Cardiac fibroblast (primary cell): ENCODE measurements at regions not wholly inside any gene's neighbourhood (a gene's known extent, or its start where the extent isn't known, plus 50 kb on each side); places are given as distances from the start of the nearest gene placed in this dataset.

Source experiments
- DNase-seq, 2 donors: peaks; one replicate each; pipeline versions ENCODE4 v3.0.0 to v3.0.0-alpha.2; 2010; ENCODE audit warnings: low read depth in 2 of 2
- H3K4me3 ChIP-seq, 2 donors: replicated peaks in 1 of 2; 1 replicate in 1 of 2; 2 replicates in 1 of 2; pipeline ENCODE4 v1.5.1; 2011; ENCODE audit warnings: low read depth in 2 of 2, low read length in 2 of 2, mild to moderate bottlenecking in 2 of 2, moderate library complexity in 1 of 2
- TF ChIP-seq, protein P1 (sequence below): IDR thresholded peaks from one replicate; pipeline ENCODE4 v1.5.1; 2011; ENCODE audit warnings: low read depth, mild to moderate bottlenecking, low read length, inconsistent platforms

DNA sequence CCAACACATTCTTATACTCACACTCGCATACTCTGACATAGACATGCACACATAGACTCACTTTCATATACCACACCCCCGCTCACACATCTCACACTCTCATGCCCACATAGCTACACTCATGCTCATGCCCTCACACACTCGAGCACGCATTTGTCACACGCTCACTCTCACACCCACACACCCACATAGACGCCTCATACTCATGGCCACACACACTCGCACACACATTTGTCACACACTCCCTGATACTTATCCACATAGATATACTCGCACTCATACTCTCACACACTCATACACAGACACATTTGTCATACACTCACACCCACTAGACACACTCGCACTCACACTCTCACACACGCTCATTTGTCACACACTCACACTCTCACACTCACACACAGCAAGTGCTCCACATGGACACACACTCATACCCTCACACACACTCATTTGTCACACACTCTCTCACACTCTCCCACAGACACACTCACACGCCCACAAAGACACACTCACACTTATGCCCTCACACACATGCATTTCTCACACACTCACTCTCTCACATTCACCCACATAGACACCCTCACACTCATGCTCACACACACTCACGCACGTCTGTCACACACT is 50.9 kb downstream of the TNP1 start:
- no peak overlapping the region for H3K4me3 ChIP-seq
- no peak for DNase-seq
- TF ChIP-seq, protein P1, sequence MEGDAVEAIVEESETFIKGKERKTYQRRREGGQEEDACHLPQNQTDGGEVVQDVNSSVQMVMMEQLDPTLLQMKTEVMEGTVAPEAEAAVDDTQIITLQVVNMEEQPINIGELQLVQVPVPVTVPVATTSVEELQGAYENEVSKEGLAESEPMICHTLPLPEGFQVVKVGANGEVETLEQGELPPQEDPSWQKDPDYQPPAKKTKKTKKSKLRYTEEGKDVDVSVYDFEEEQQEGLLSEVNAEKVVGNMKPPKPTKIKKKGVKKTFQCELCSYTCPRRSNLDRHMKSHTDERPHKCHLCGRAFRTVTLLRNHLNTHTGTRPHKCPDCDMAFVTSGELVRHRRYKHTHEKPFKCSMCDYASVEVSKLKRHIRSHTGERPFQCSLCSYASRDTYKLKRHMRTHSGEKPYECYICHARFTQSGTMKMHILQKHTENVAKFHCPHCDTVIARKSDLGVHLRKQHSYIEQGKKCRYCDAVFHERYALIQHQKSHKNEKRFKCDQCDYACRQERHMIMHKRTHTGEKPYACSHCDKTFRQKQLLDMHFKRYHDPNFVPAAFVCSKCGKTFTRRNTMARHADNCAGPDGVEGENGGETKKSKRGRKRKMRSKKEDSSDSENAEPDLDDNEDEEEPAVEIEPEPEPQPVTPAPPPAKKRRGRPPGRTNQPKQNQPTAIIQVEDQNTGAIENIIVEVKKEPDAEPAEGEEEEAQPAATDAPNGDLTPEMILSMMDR, result no peak

DNA sequence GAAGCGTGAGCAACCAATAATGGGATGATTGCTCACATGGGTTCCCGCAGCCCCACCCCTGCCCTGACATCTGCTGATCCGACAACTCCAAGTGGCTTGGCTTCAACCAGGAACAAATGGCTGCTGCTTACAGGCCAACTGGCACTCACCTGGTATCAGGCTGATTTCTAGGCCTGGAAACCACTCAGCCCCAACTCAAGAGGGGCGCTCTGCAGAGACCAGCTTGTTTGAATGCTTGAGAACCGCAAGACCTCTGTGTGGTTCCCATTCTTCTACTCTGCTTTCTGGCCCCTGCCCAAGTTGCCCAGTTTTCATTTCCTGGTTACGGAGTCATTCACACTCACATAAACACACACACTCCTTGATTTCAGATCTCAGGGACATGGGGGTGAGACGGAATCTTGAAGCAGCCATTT is 52.0 kb downstream of the TNP1 start:
- DNase-seq, result peak; percentile 8 to 12
- TF ChIP-seq, protein P1, result no peak
- no peak overlapping the region for H3K4me3 ChIP-seq

DNA sequence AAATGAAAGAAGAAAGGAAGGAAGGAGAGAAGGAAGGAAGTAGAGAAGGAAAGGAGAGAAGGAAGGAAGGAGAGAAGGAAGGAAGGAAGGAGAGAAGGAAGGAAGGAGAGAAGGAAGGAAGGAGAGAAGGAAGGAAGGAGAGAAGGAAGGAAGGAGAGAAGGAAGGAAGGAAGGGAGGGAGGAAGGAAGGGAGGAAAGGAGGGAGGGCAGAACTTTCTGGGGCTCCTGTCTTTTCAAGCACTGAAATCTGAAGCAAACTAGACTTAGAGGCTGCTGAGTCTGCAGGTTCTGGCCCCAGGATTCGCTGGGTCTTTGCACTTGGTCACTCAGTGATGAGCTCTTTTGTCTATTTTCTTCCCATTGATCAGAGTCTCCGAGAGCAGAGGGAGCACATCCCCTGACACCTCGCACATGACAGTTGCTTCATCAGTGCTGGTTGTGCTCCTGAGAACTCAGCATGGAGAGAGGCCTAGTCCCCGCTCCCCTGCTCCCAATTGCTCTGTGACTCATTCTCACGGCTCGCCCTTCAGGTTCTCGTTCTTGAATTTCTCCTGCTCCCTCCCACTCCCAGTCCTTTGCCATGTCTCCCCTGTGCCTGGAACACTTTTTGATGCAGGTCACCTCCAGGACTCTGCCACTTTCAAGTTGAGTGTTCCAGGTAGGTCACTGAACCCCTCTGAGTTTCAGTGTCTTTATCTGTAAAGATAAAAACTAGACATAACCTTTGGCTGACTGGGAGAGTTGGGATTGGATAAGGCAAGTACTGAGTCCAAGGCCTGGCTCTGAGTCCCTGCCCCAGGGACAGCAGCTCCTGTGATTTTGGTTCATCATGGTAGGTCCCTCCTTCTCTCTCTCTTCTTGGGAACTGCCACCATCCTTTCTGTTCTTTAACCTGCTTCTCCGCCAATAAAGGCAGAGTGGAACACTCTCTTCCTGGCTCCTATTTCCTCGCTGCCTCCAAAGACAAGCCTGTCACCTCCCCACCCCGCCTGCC is 55.2 kb downstream of the TNP1 start:
- H3K4me3 ChIP-seq, result no peak overlapping the region
- TF ChIP-seq, protein P1, result no peak
- peak in 1 of 2 donors; percentile 2 for DNase-seq

DNA sequence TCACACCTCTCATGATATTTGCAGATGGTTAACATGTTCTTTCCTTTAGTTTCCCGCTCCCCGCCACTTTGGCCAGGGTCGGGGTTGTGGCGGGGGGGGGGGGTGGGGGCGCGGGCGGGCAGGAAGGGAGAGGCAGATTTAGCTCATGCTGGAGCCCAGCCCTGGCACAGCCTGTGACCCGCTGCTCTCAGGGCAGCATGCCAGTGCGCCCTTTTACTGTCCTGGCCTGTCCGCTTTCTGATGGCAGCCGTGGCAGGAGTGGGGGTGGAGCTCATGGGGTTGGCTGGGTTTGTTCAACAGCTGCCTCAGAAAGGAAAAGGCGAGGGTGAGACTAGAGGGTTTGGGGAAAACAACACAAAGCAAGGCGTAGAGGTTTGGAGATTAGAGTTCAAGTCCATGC is 56.1 kb downstream of the TNP1 start:
- DNase-seq, result no peak
- H3K4me3 ChIP-seq, result no peak overlapping the region
- TF ChIP-seq, protein P1, result no peak

DNA sequence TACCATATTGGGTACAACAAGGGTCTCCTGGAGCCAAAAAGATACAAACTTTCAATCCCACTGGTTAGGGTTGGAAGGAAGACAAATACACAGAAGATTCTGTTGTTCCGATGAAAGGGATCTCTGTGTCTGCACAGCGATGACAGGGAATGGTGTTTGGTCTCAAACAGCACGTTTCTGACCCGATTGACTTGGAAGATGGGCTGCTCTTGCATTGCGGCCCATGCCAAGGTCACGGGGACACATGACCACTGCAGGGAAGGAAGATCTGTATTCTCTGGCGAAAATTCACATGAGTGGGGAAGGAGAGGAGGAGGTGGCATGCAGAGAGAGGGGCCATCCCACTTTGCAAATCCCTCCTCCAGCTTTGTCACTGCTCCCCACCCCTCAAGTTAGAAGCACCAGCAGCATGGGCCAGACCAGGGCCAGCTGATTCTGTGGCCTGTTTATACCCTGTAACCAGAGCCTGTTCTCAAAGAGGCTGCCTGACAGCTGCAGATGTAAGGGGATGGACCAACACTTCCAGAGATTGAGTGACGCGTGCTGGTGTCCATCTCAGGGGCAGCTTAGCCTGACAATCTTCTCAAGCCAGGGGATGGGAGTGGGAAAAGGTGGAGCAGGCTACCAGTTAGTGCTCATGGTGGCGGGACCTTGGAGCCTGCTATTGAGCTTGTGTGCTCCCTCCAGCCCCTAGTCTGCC is 57.2 kb downstream of the TNP1 start:
- DNase-seq, result no peak
- H3K4me3 ChIP-seq, result no peak overlapping the region
- TF ChIP-seq, protein P1, result no peak

DNA sequence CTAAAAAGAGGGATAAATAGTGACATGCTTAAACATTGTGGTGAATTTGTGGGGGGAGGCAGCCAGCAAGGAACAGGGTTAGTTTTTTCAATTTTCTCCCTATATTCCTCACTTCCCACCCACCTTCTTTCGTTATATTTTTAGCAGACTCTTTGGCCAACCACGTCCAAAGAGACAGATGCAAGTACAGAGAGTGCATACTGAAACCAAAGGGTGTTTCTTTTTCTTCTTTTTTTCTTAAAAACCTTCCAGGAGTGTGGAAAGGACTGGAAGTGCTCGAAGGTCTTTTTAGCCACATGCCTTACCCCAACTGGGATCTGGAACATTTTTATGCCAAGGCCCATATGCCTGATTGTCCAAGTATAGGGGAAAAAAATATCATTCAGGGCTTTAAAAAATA is 59.0 kb downstream of the TNP1 start:
- DNase-seq, result no peak
- TF ChIP-seq, protein P1, result no peak

More for the DNA sequence above, 59.0 kb downstream of the TNP1 start:
- no peak overlapping the region for H3K4me3 ChIP-seq
